HG03095 (cell line): ENCODE measurements at regions not wholly inside any gene's neighbourhood (a gene's known extent, or its start where the extent isn't known, plus 50 kb on each side); places are given as distances from the start of the nearest gene placed in this dataset.

Source experiments
- ATAC-seq: cut with Tn5 transposase; IDR thresholded peaks from one replicate; pipeline ENCODE4 v1.9.1; 2021; ENCODE audit warnings: moderate library complexity; ENCODE audit not compliant: unreplicated experiment

GRCh38 chr5:34526682-34527305, 129.3 kb upstream of the RAI14 start:
- no peak for ATAC-seq

- ATAC-seq, result no peak
Measured at GRCh38 chr5:34529581-34530331, 126.4 kb upstream of the RAI14 start.

DNA sequence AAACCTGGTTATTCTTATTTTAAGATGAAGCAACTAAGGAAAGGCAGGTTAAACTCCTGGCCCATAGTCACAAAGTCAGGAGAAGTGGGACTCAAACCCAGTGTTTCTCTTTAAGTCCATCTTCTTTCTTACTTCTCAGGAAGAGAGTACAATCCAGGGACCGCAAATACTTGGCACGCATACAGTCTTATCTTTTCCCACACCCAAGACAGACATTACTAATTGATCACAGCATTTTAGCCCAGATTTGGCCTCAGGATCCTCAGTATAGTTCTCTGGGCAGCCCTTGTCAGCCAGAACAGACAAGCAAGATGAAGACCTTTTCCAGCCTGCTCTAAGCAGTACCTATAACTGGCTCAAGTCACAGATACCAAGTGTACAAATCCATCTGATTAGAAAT, 125.5 kb upstream of the RAI14 start:
- no peak for ATAC-seq

DNA sequence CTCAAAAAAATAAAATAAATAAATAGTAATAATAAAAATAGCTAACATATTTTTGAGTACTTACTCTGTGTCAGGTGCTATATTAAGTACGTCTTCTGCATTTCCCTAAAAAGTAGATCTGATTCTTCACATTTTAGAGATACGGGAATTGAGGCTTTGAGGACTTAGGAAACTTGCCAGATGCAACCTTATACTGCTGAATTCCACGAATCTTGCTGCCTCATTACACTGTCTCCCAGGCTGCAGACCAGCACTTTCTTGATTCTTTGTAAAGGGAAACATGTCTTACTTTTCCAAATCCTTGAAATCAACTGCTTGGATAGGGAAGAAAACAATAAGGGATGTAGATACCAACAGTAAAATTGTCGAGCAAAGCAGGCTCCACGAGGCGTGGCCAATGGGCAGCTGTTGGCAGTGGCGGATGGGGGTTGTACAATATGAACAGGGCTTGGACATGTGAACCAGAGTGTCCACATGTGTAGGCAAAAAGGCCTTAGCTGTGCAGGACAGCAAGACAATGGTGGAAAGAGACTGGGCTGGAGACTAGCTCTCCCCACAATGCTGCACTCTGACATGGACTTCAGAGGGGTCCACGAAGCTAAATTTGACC, 124.3 kb upstream of the RAI14 start:
- no peak for ATAC-seq

DNA sequence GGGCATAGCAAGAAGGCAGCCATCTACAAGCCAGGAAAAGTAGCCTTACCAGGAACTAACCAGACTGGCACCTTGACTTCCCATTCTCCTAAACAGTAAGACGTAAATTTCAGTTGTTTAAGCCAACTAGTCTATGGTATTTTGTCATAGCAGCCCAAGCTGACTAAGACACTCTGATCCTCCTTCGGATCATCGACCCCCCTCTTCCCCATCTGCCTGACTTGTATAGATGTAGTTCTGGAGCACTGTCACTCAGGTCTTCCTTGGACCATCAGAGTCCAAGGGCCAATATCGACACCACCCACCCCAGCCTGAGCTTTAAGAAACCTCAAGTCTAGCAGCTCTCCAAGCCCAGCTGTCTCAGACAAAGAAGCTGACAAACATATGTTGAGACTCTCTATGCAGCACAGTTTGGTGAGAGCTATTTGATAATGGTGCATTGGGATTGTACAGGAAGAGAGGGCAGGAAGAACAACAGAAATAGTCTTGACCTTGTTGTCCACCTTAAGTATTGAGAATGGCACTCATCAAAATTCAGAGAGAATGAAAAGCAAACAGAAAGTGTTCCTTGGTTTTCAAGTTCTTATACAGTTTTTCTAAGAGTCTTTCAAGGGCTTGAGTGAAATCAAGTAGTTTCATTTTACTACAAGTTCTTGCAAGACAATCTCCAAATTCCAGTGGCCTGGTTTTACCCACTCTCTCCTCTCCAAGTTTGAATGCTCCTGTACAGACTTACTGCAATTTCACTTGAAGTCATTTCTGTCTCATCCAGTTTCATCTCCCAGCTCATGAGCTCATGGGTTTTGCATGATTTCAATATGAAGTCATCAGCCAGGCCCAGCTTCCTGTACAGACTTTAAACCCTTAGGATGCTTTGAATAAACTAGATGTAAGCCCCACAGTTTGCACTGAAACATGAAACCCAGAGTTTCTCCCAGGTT, 122.3 kb upstream of the RAI14 start:
- peak; percentile 89 for ATAC-seq

DNA sequence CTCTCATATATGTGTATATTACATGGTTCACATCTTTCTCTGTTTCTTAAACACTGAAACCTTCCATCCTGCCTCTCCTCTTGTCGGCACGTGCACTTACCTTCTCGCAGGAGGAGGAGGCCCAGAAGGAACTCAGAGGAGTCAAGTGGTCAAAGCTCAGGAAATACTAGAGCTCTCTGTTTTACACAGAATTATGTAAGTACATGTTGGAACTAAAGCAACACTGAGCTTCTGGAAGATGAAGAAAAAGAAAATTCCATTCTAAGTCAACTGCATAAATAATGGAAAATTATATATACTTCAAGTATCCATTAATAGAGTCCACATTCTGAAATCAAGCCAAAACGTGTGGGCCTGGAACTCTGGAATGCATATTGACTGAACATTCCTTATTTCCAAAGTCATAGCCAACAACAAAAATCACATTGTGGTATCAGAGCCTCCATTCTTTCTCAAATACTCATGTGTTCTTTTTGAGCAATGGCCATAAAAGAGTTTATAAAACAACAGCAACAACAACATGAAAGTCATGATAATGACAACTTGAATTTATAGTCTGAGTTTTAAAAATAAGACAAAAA, 121.5 kb upstream of the RAI14 start:
- ATAC-seq, result no peak

- no peak for ATAC-seq
Measured at GRCh38 chr5:34535433-34535832, 120.7 kb upstream of the RAI14 start.

DNA sequence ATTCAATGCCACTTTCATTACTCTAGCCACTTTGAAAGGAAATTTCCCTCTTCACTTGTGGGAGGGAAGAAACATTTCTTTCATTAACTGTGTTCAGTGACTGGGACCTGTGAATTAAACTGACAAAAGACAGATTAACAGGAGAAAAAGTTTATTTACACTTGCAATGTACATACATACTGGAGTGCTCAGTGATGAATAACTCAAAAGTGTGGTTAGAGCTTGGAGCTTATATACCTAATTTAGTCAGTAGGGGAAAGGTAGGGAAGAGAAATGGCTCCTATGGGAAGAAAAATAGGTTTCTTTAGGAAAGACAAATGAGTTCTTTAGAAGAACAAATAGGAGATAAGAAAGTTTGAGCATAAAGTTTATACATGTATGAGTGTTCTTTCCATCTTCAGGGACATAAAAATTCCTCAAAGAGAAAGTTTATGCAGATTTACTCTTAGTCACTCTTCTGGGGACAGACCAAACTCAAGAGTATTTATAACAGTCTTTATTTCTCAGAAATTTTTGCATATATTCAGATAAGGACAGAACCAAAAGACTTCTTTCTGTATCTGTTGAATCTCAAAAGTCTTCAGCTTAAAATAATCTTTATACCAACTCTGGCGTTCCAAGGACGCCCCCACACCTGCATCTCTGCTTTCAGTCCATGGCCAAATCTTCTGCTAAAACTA, 120.0 kb upstream of the RAI14 start:
- ATAC-seq, result no peak

DNA sequence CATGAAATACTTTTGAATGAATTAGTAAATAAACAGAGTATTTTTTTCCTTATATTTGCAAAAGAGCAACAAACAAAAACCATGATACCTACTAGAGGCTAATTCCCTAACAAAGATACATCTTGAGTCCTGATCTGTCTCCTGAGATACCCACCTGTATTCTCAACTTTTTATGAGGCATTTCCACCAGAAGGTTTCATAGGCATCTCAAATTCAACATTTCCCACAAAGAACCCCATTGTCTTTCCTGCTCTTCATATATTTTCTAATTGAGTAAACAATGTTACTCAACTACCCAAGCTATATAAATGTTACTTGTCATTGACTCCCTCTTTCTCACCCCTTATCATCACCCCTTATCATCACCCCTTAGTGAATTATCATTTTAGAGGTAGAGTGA, 119.4 kb upstream of the RAI14 start:
- no peak for ATAC-seq

- ATAC-seq, result no peak
Measured at GRCh38 chr5:34538026-34538672, 118.0 kb upstream of the RAI14 start.

- ATAC-seq, result no peak
Measured at GRCh38 chr5:34539183-34539582, 116.9 kb upstream of the RAI14 start.

GRCh38 chr5:34541067-34541466, 115.1 kb upstream of the RAI14 start:
- ATAC-seq, result no peak

GRCh38 chr5:34542818-34543217, 113.3 kb upstream of the RAI14 start:
- no peak for ATAC-seq

GRCh38 chr5:34543687-34544086, 112.4 kb upstream of the RAI14 start:
- no peak for ATAC-seq

- no peak for ATAC-seq
Measured at GRCh38 chr5:34544403-34544802, 111.7 kb upstream of the RAI14 start.

DNA sequence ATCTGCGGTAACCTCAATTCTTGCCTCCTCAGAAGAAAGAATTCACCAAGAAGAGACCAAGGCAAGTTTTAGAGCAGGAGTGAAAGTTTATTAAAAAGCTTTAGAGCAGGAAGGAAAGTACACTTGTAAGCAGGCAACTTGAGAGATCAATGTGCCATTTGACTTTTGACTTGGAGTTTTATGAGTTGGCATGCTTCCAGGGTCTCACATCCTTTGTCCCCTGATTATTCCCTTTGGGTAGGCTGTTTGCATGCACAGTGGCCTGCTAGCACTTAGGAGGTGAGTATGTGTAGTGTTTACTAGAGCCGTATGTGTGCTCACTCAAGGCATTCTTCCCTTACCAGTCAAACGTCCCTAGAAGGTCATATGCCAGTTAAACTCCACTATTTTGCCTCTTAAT, 111.0 kb upstream of the RAI14 start:
- ATAC-seq, result no peak

- ATAC-seq, result no peak
Measured at GRCh38 chr5:34545626-34546025, 110.5 kb upstream of the RAI14 start.

- no peak for ATAC-seq
Measured at GRCh38 chr5:34547300-34548085, 108.6 kb upstream of the RAI14 start.

DNA sequence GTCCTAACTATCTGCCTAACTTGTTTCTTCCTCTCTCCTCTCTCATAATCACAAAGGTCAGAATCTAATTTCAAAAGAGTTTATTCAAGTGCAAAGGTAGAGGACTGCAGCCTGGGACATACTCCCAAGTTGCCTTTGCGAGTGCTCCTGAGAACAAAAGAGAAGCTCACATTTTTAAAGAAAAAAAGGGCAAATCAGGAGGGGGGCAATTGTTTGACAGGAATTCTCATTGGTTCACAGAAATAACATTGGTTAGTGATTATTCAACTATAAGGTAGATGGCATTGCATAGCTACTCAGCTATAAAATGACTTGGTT, 108.1 kb upstream of the RAI14 start:
- no peak for ATAC-seq
